ENCODE measurements at regions not wholly inside any gene's neighbourhood (a gene's known extent, or its start where the extent isn't known, plus 50 kb on each side); places are given as distances from the start of the nearest gene placed in this dataset.
"Not testable (repeated sequence)": the region's sequence is repeated elsewhere in the genome, so short reads cannot be mapped to it uniquely, and the experiment has no call there.

DNA sequence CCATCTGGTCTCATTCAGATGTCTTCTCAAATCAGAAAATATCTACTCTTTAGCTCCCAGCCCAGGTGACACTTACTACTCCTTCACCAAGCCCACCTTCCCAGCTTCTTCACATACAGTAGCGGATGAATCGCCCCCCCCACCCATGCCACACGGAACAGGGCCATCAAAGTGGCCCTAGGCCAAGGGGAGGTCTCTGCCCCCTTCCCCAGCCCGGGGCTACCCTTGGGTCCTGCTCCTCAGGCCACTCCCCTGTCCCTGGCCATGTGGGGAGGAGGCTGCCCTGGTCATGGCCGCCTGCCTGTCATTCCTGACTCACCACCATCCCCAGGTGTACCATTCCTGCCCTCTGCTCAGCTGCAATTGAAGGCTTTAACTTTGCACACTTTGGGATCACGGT lies 142.8 kb downstream of the NECTIN1 start:
- no peak for ATAC-seq

GRCh38 chr11:119585043-119585781 lies 143.8 kb downstream of the NECTIN1 start:
- H3K36me3 Mint-ChIP-seq (ENCODE audit: low read depth), result no peaks in the 10 kb centered on the region
- H3K9me3 Mint-ChIP-seq, result no peaks in the 10 kb centered on the region
- ATAC-seq (no peak), DNase-seq (no peak)
- H3K4me1 Mint-ChIP-seq, result peaks cover 8% of the 10 kb centered on the region
- peaks cover 63% of the 10 kb centered on the region for H3K27me3 Mint-ChIP-seq
- no peak overlapping the region for H3K4me3 Mint-ChIP-seq
- H3K27ac Mint-ChIP-seq, result no peak overlapping the region

More for the DNA sequence above, 142.8 kb downstream of the NECTIN1 start:
- Mint-ChIP-seq H3K4me3 (no peak overlapping the region), H3K27ac (no peak overlapping the region), H3K9me3 (no peaks in the 10 kb centered on the region), H3K27me3 (peaks cover 57% of the 10 kb centered on the region), H3K4me1 (peaks cover 8% of the 10 kb centered on the region), H3K36me3 (ENCODE audit: low read depth) (no peaks in the 10 kb centered on the region)
- DNase-seq, result no peak

DNA sequence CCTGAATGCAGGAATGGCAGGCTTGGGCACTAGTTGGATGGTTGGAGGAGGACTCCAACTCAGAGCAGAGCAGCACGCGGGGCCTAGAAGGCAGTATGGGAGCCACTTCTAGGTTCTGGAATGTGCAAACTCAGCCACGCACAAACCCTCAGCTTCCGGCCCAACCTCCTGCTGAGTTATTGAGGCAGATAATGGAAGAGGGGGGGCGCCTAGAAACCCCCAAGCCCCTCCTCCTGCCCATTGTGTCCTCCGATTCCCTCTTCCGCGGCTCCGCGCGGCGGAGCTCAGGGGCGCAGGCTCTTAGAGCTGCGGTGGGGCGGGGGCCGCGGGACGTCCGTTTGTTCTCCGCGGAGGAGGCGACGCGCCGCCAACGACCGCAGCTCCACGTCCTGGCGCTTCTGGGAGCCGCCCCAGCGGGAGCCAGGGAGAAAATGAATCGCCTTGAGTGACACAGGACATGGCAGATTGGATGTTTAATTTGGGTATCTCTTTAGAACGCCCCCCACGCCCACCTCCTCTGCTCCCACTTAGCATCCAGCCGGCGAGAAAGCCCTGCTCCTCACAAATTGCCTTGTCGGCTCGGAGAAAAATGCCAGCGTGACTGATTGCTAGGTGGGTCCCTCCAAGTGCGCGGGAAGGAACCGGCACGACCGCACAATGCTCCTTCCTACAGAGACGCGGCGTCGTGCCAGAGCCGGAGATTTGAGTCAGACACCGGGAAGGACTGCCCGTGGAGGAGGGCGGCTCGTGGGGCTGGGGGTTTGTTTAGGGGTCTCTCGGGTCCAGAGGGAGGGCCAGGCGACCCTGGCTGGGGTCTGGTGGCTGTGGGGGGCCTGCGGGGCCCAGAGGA lies 144.6 kb downstream of the NECTIN1 start:
- H3K27ac Mint-ChIP-seq, result no peak overlapping the region
- no peaks in the 10 kb centered on the region for H3K9me3 Mint-ChIP-seq
- peak; percentile 23 for ATAC-seq
- peak; percentile 10 for DNase-seq
- no peaks in the 10 kb centered on the region for H3K36me3 Mint-ChIP-seq (ENCODE audit: low read depth)
- H3K4me3 Mint-ChIP-seq, result peak overlapping the region; percentile 55
- peaks cover 62% of the 10 kb centered on the region for H3K27me3 Mint-ChIP-seq
- peaks cover 8% of the 10 kb centered on the region for H3K4me1 Mint-ChIP-seq

- DNase-seq (no peak), ATAC-seq (no peak)
- no peak overlapping the region for H3K4me3 Mint-ChIP-seq
- no peaks in the 10 kb centered on the region for H3K36me3 Mint-ChIP-seq (ENCODE audit: low read depth)
- no peak overlapping the region for H3K27ac Mint-ChIP-seq
- peaks cover 8% of the 10 kb centered on the region for H3K4me1 Mint-ChIP-seq
- H3K9me3 Mint-ChIP-seq, result no peaks in the 10 kb centered on the region
- H3K27me3 Mint-ChIP-seq, result peaks cover 62% of the 10 kb centered on the region
These were observed 145.4 kb downstream of the NECTIN1 start for GRCh38 chr11:119583585-119583984.

- DNase-seq; ATAC-seq; H3K27ac Mint-ChIP-seq; H3K9me3 Mint-ChIP-seq; H3K4me1 Mint-ChIP-seq; H3K36me3 Mint-ChIP-seq (ENCODE audit: low read depth); H3K4me3 Mint-ChIP-seq: not testable (repeated sequence)
- H3K27me3 Mint-ChIP-seq, result peaks cover 53% of the 10 kb centered on the region
These were observed 147.6 kb downstream of the NECTIN1 start for GRCh38 chr11:119581396-119581795.

GRCh38 chr11:119580751-119581150 lies 148.2 kb downstream of the NECTIN1 start:
- no peak overlapping the region for H3K27ac Mint-ChIP-seq
- H3K9me3 Mint-ChIP-seq, result no peaks in the 10 kb centered on the region
- H3K4me3 Mint-ChIP-seq, result no peak overlapping the region
- peaks cover 46% of the 10 kb centered on the region for H3K27me3 Mint-ChIP-seq
- H3K4me1 Mint-ChIP-seq, result peaks cover 8% of the 10 kb centered on the region
- ATAC-seq (no peak), DNase-seq (no peak)
- H3K36me3 Mint-ChIP-seq (ENCODE audit: low read depth), result no peaks in the 10 kb centered on the region

- Mint-ChIP-seq H3K27ac (no peak overlapping the region), H3K4me1 (peaks cover 9% of the 10 kb centered on the region), H3K36me3 (ENCODE audit: low read depth) (no peaks in the 10 kb centered on the region), H3K9me3 (no peaks in the 10 kb centered on the region), H3K4me3 (no peak overlapping the region), H3K27me3 (peaks cover 44% of the 10 kb centered on the region)
- ATAC-seq, result no peak
- DNase-seq, result no peak
These were observed 148.9 kb downstream of the NECTIN1 start for GRCh38 chr11:119580081-119580480.

DNA sequence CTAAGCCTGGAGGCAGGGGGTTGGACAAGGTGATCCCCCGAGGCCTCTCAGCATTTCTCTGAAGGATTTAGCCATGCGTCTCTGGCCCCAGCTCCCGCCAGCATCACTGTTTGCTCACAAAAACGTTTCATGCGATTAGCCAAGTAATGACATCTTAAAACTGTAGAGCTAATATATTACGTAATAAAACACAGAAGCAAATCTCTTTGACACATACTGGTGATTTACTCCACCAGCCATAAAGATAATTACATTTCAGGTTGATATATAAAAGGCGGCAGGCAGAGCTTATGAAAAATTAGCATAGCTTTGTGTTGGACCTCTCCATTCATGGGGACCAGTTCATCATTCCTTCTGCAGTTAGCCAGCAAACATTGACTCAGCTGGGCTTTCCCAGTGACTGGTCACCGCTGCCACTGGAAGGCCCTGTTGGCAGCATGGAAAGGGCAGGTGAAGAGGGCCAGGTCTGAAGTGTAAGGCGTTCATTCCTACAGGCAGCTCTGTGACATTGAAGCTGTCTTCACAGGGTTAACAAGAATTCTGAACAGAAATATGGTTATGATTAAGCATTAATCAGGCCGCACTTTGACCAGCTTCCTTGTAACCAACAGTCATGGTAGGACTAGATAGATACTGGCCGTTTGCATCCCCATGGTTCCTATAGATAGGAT lies 150.3 kb downstream of the NECTIN1 start:
- DNase-seq, result no peak
- H3K27me3 Mint-ChIP-seq, result peaks cover 31% of the 10 kb centered on the region
- H3K4me3 Mint-ChIP-seq, result no peak overlapping the region
- H3K27ac Mint-ChIP-seq, result no peak overlapping the region
- no peaks in the 10 kb centered on the region for H3K9me3 Mint-ChIP-seq
- H3K36me3 Mint-ChIP-seq (ENCODE audit: low read depth), result no peaks in the 10 kb centered on the region
- peaks cover 6% of the 10 kb centered on the region for H3K4me1 Mint-ChIP-seq
- no peak for ATAC-seq

DNA sequence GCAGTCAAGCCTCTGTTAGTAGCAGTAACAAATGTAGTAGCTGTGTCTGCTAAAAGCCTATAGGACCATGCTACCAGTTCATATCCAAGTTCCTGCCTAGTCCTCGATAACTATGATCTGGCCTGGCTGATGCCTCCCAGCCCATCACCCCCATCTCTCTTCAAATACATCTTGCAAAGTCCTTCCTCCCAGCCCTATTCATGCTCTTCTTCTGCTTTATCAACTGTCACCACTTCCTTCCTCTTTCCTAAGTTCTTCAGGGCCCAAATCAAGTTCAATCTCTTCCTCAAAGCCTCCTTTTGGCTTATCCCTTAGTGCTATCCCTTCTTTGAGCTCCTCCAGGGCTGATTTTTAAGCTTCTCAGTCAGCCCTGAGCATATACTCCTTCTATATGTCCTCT lies 150.9 kb upstream of the THY1 start:
- H3K36me3 Mint-ChIP-seq (ENCODE audit: low read depth), result no peaks in the 10 kb centered on the region
- no peak overlapping the region for H3K4me3 Mint-ChIP-seq
- H3K4me1 Mint-ChIP-seq, result peaks cover 6% of the 10 kb centered on the region
- no peak overlapping the region for H3K27ac Mint-ChIP-seq
- H3K27me3 Mint-ChIP-seq, result peaks cover 8% of the 10 kb centered on the region
- H3K9me3 Mint-ChIP-seq, result no peaks in the 10 kb centered on the region
- ATAC-seq (no peak), DNase-seq (no peak)

GRCh38 chr11:119572481-119573424 lies 149.8 kb upstream of the THY1 start:
- no peaks in the 10 kb centered on the region for H3K9me3 Mint-ChIP-seq
- ATAC-seq (no peak), DNase-seq (no peak)
- H3K27ac Mint-ChIP-seq, result no peak overlapping the region
- no peak overlapping the region for H3K4me3 Mint-ChIP-seq
- no peaks in the 10 kb centered on the region for H3K36me3 Mint-ChIP-seq (ENCODE audit: low read depth)
- H3K27me3 Mint-ChIP-seq, result peaks cover 8% of the 10 kb centered on the region
- H3K4me1 Mint-ChIP-seq, result peaks cover 6% of the 10 kb centered on the region

DNA sequence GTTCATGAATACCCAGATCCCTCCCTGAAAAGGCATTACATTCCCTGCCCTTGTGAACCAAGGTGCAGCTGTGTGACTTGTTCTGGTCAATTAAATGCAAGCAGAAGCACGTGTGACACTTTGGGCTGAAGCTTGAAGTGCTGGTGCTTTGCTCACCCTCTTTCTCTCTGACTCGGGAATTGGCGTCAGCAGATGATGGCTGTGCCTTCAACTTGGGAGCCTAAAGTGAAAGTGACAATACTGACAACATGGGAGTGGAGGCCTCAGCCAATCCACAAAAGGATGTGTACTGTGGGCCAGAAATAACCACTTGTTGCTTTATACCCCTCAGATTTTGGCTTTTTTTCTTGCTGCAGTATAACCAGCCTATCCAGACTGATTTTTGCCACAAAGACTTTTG lies 148.3 kb upstream of the THY1 start:
- Mint-ChIP-seq H3K36me3 (ENCODE audit: low read depth) (no peaks in the 10 kb centered on the region), H3K4me3 (no peak overlapping the region), H3K27me3 (peaks cover 5% of the 10 kb centered on the region), H3K9me3 (no peaks in the 10 kb centered on the region), H3K27ac (no peak overlapping the region), H3K4me1 (peaks cover 6% of the 10 kb centered on the region)
- ATAC-seq, result no peak
- DNase-seq, result no peak

DNA sequence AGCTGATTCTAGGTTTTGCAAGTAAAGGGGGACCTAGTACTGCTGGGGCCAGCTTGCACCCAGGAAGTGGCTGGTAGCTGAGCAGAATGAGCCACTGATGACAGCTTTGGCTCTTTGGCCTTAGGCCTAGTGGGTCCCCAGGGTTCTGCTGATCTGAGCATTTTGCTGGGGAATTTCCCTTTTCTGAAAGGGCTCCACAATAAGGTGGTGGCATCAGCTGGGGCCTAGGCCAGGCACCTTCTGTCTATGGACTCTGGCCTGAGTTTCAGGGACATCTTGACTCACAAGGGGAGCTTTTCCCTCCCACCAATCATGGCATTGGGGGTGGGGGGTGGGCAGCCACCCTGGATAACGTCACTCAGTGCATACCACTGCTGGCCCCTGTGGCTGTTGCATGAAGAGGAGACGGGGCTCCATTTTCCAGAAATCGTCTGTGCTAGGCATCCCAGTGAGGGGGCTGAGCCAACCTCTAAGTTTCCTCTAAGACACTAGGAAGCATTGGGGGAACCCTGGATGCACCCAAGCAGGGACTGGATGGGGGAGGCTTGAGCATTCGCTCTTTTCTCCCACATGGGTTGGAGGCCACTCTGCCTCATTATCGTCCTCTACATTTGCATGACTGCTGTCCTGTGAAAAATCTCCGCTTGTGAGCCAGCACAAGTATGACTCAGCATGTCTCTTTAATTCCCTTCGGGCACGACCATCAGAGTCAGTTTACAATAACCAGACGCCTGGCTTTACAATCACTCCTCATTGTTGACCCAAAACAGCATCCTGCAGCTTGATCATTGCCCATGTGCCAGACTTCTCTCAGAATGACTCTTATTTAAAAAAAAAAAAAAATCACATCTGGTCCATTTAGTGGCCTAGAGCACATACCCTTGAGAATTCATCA lies 145.0 kb upstream of the THY1 start:
- Mint-ChIP-seq H3K4me1 (no peaks in the 10 kb centered on the region), H3K27ac (no peak overlapping the region), H3K4me3 (no peak overlapping the region), H3K36me3 (ENCODE audit: low read depth) (no peaks in the 10 kb centered on the region), H3K27me3 (peaks cover 11% of the 10 kb centered on the region), H3K9me3 (peaks cover 1% of the 10 kb centered on the region)
- ATAC-seq, result no peak
- DNase-seq, result no peak

- Mint-ChIP-seq H3K9me3 (peaks cover 10% of the 10 kb centered on the region), H3K36me3 (ENCODE audit: low read depth) (no peaks in the 10 kb centered on the region), H3K27ac (no peak overlapping the region), H3K4me1 (no peaks in the 10 kb centered on the region), H3K4me3 (no peak overlapping the region), H3K27me3 (peaks cover 20% of the 10 kb centered on the region)
- ATAC-seq (no peak), DNase-seq (no peak)
These were observed 143.3 kb upstream of the THY1 start for GRCh38 chr11:119566319-119566718.
